ENCODE measurements at regions not wholly inside any gene's neighbourhood (a gene's known extent, or its start where the extent isn't known, plus 50 kb on each side); places are given as distances from the start of the nearest gene placed in this dataset.
A peak's percentile ranks its signal among the peaks of the same experiment; 100 is the strongest.

GRCh38 chrX:40154250-40154852 is 56.6 kb upstream of the BCOR start:
- H3K27ac ChIP-seq (ENCODE audit: low read length in 2 of 2), result no peak overlapping the region

DNA sequence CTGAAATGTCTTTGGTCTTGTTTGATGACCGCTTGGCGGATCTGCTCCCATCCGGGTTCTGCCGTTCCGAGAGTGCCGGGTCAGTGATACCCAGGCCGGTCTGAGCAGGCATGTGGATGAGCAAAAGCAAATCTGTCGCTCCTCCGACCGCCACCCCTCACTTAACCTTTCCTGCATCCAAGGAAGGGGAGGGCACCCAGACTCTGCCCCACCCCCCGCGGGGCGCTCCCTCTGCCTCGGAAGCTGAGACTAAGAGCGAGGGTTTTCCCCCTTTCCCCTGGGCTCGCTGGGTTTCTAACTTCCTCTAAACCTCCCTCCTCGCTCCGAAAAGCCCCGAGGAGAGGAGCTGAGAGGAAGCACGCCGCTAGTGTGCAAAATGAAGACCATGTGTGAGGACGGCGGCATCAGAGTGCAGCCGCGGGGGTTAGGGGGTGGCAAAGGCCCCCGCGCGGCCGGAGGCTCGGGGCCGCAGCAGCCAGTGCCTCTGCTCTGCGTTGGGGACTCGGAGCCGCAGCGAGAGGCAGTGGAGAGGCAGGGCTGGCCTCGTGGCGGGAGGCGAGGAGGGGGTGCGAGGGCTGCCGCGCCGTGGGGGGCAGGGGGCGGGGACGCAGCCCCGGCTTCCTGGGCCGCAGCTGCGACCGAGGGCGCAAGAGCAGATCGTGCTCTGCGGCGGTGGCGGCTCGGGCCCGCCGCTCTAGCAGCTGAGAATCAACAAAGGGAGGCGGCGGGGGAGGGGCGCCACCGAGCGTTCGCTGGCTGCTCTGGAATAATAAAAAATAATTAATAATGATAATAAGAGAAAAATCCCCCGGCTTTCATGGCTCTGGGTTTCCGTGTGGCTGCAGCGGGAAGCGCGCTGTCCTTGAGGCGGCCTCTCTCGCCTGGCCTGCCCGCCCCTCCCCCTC is 55.8 kb upstream of the BCOR start:
- Histone ChIP-seq H3K4me2 (replicated peaks; ENCODE audit: low read depth, low read length, poor library complexity, severe bottlenecking) (peak overlapping the region; percentile 94), H3K4me1 (ENCODE audit: control insufficient read depth in 2 of 2, insufficient read depth in 2 of 2, low read length in 2 of 2) (peaks cover 41 to 63% of the 10 kb centered on the region in 2 donors), H2AFZ (ENCODE audit: insufficient read depth, low read depth, low read length, poor library complexity, severe bottlenecking) (peak overlapping the region; percentile 51), H3K79me2 (ENCODE audit: control insufficient read depth, insufficient read depth, low read length) (no peaks in the 10 kb centered on the region), H3K9ac (ENCODE audit: low read length) (peak overlapping the region; percentile 62), H3K36me3 (replicated peaks in 1 of 2; ENCODE audit: control extremely low read depth in 1 of 2, control insufficient read depth in 1 of 2, extremely low read depth in 1 of 2, insufficient read depth in 2 of 2, low read length in 1 of 2) (no peaks in the 10 kb centered on the region), H3K27ac (ENCODE audit: low read length in 2 of 2) (peak overlapping the region; percentile 9 to 50), H3K9me3 (ENCODE audit: control extremely low read depth in 1 of 3, control insufficient read depth in 2 of 3, insufficient read depth in 1 of 3, low read length in 2 of 3) (no peaks in the 10 kb centered on the region), H4K20me1 (ENCODE audit: control insufficient read depth, insufficient read depth, low read length, poor library complexity, severe bottlenecking) (peaks cover 7% of the 10 kb centered on the region), H3K4me3 (ENCODE audit: control extremely low read depth in 1 of 5, extremely low read depth in 1 of 5, insufficient read depth in 1 of 5, low read depth in 2 of 5, low read length in 4 of 5) (peak overlapping the region in 4 of 5 experiments; percentile 46 to 59 (median 54)), H3K27me3 (replicated peaks in 1 of 4; ENCODE audit: control extremely low read depth in 1 of 4, control insufficient read depth in 3 of 4, insufficient read depth in 4 of 4, low read length in 3 of 4) (no peaks in the 10 kb centered on the region)
- ChIA-PET POLR2A (interaction anchor here (1.0 to 3.3 kb wide), 11 partner anchors 12 to 343 kb away, joined by 3 to 46 read pairs (median 6); partner anchors contain the start of gene BCOR), CTCF (interaction anchor here (0.5 to 4.2 kb wide), 11 partner anchors 15 to 423 kb away, joined by 3 to 24 read pairs (median 4); partner anchors contain the start of gene BCOR)
- peak overlapping the region; percentile 88 for H3K27ac Mint-ChIP-seq
- WGBS (ENCODE audit: insufficient coverage), result 0% methylated on average over 28 of the region's 70 CpGs
- H3K9me3 Mint-ChIP-seq (ENCODE audit: insufficient read depth), result no peaks in the 10 kb centered on the region
- intact Hi-C loops (cut with micrococcal nuclease), result loop anchor here (1.0 to 5.0 kb wide), 4 partner anchors 17 to 339 kb away; no protein-coding TSS in a partner anchor
- ATAC-seq (ENCODE audit: low read depth) (peak; percentile 71), DNase-seq (peak; percentile 87)
- TF ChIP-seq EZH2 (IDR thresholded peaks at IDR 0.05; ENCODE audit: borderline replicate concordance, insufficient read depth, low read depth, low read length, poor library complexity, severe bottlenecking), result no peak
- TF ChIP-seq, protein P1, sequence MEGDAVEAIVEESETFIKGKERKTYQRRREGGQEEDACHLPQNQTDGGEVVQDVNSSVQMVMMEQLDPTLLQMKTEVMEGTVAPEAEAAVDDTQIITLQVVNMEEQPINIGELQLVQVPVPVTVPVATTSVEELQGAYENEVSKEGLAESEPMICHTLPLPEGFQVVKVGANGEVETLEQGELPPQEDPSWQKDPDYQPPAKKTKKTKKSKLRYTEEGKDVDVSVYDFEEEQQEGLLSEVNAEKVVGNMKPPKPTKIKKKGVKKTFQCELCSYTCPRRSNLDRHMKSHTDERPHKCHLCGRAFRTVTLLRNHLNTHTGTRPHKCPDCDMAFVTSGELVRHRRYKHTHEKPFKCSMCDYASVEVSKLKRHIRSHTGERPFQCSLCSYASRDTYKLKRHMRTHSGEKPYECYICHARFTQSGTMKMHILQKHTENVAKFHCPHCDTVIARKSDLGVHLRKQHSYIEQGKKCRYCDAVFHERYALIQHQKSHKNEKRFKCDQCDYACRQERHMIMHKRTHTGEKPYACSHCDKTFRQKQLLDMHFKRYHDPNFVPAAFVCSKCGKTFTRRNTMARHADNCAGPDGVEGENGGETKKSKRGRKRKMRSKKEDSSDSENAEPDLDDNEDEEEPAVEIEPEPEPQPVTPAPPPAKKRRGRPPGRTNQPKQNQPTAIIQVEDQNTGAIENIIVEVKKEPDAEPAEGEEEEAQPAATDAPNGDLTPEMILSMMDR (IDR thresholded peaks at IDR 0.05), result no peak
- peak overlapping the region; percentile 89 for H3K4me3 Mint-ChIP-seq
- H3K4me1 Mint-ChIP-seq, result peaks cover 46% of the 10 kb centered on the region
- H3K27me3 Mint-ChIP-seq, result peaks cover 3% of the 10 kb centered on the region

More at GRCh38 chrX:40154250-40154852, 56.6 kb upstream of the BCOR start:
- H3K36me3 ChIP-seq (replicated peaks in 1 of 2; ENCODE audit: control extremely low read depth in 1 of 2, control insufficient read depth in 1 of 2, extremely low read depth in 1 of 2, insufficient read depth in 2 of 2, low read length in 1 of 2), result no peaks in the 10 kb centered on the region
- ChIA-PET CTCF (interaction anchor here (1.2 to 4.2 kb wide), 5 partner anchors 15 to 424 kb away, joined by 3 to 24 read pairs (median 5); no protein-coding TSS in a partner anchor), POLR2A (interaction anchor here (1.0 to 3.3 kb wide), 8 partner anchors 11 to 343 kb away, joined by 3 to 46 read pairs (median 6); partner anchors contain the start of gene BCOR)
- H3K9me3 ChIP-seq (ENCODE audit: control extremely low read depth in 1 of 3, control insufficient read depth in 2 of 3, insufficient read depth in 1 of 3, low read length in 2 of 3), result no peaks in the 10 kb centered on the region
- H3K9ac ChIP-seq (ENCODE audit: low read length), result peak overlapping the region; percentile 49
- H3K4me1 ChIP-seq (ENCODE audit: control insufficient read depth in 2 of 2, insufficient read depth in 2 of 2, low read length in 2 of 2), result peaks cover 34 to 58% of the 10 kb centered on the region in 2 donors
- Mint-ChIP-seq H3K4me3 (peak overlapping the region; percentile 89), H3K27ac (peak overlapping the region; percentile 70), H3K9me3 (ENCODE audit: insufficient read depth) (no peaks in the 10 kb centered on the region), H3K4me1 (peaks cover 40% of the 10 kb centered on the region), H3K27me3 (no peaks in the 10 kb centered on the region)
- H3K27me3 ChIP-seq (replicated peaks in 1 of 4; ENCODE audit: control extremely low read depth in 1 of 4, control insufficient read depth in 3 of 4, insufficient read depth in 4 of 4, low read length in 3 of 4), result no peaks in the 10 kb centered on the region
- WGBS (ENCODE audit: insufficient coverage), result 0% methylated on average over 24 of the region's 38 CpGs
- peak overlapping the region in 4 of 5 experiments; percentile 46 to 59 (median 54) for H3K4me3 ChIP-seq (ENCODE audit: control extremely low read depth in 1 of 5, extremely low read depth in 1 of 5, insufficient read depth in 1 of 5, low read depth in 2 of 5, low read length in 4 of 5)
- no peak for TF ChIP-seq EZH2 (IDR thresholded peaks at IDR 0.05; ENCODE audit: borderline replicate concordance, insufficient read depth, low read depth, low read length, poor library complexity, severe bottlenecking)
- ATAC-seq (ENCODE audit: low read depth) (no peak), DNase-seq (peak; percentile 13)
- H2AFZ ChIP-seq (ENCODE audit: insufficient read depth, low read depth, low read length, poor library complexity, severe bottlenecking), result no peak overlapping the region
- H4K20me1 ChIP-seq (ENCODE audit: control insufficient read depth, insufficient read depth, low read length, poor library complexity, severe bottlenecking), result peaks cover 7% of the 10 kb centered on the region
- peak overlapping the region; percentile 94 for H3K4me2 ChIP-seq (replicated peaks; ENCODE audit: low read depth, low read length, poor library complexity, severe bottlenecking)
- no peaks in the 10 kb centered on the region for H3K79me2 ChIP-seq (ENCODE audit: control insufficient read depth, insufficient read depth, low read length)
- intact Hi-C loops (cut with micrococcal nuclease), result loop anchor here (5.0 kb wide), 1 partner anchor 142 kb away; no protein-coding TSS in a partner anchor
